Esophagus muscularis mucosa (tissue), 2 donors: ENCODE measurements at regions not wholly inside any gene's neighbourhood (a gene's known extent, or its start where the extent isn't known, plus 50 kb on each side); places are given as distances from the start of the nearest gene placed in this dataset.

Experiments
- POLR2A ChIP-seq: fragments of 450-650 bp; IDR thresholded peaks from one replicate; pipeline ENCODE4 v1.6.1; 2017; ENCODE audit warnings: antibody characterized with exemption, moderate library complexity, mild to moderate bottlenecking, low read depth
- POLR2AphosphoS5 ChIP-seq, 2 donors: sonication (generic); formaldehyde crosslinking; IDR thresholded peaks; one replicate each; pipeline ENCODE4 v1.6.1; 2017; ENCODE audit warnings: antibody characterized with exemption in 2 of 2

- TF ChIP-seq POLR2AphosphoS5 (IDR thresholded peaks at IDR 0.05) (no peak), POLR2A (no peak)
Measured at GRCh38 chr4:96366632-96367031, 526.7 kb downstream of the PDHA2 start.
